ENCODE measurements at regions not wholly inside any gene's neighbourhood (a gene's known extent, or its start where the extent isn't known, plus 50 kb on each side); places are given as distances from the start of the nearest gene placed in this dataset.

DNA sequence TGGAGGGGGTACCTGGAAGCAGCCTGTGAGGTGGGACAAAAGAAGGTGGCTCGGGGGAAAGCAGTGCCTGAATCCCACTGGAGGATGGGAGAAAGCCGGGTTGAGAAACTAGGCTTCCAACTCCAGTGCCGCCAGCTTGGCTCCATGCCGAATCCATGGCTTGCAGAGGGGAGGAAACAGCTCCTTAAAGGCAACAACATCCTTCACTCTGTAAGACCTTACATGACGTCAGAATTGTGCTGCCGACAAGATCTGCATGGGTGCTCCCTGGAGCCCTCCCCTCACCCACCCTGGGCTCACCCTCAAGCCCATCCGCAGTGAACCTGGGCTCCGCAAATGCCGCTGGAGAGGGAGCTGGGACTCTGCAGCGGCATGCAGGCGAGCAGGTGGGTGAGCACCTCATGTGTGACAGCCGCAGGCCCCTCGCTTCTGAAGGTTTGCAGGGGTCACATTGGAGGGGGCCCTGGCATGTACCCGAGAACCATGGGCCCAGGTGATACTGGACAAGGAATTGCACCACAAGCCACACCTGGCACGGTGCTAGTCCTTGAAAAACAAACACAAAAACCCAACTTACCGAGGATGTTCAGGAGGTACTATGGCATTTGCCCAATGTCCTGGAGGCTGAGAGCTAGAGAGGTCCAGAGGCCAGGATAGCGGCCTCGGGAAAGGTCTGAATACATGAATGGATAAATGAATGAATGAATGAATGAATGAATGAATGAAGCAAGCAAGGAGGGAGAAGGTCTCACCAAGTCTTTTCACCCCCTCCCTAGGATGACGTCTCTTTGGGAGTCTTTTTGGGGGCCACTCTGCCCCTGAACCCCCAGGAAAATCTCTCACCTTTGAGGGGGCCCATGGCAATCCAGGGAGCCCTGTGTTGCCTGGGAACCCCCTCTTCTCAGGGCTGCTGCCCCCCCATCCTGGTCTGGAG is 238.6 kb upstream of the SHH start:
- H3K9me3 Mint-ChIP-seq, result peaks cover 12% of the 10 kb centered on the region
- H3K36me3 Mint-ChIP-seq (ENCODE audit: low read depth), result no peaks in the 10 kb centered on the region
- TF ChIP-seq, protein P1, sequence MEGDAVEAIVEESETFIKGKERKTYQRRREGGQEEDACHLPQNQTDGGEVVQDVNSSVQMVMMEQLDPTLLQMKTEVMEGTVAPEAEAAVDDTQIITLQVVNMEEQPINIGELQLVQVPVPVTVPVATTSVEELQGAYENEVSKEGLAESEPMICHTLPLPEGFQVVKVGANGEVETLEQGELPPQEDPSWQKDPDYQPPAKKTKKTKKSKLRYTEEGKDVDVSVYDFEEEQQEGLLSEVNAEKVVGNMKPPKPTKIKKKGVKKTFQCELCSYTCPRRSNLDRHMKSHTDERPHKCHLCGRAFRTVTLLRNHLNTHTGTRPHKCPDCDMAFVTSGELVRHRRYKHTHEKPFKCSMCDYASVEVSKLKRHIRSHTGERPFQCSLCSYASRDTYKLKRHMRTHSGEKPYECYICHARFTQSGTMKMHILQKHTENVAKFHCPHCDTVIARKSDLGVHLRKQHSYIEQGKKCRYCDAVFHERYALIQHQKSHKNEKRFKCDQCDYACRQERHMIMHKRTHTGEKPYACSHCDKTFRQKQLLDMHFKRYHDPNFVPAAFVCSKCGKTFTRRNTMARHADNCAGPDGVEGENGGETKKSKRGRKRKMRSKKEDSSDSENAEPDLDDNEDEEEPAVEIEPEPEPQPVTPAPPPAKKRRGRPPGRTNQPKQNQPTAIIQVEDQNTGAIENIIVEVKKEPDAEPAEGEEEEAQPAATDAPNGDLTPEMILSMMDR (conservative IDR thresholded peaks at IDR 0.05), result no peak

GRCh38 chr7:156049366-156049765 is 237.1 kb upstream of the SHH start:
- peaks cover 12% of the 10 kb centered on the region for H3K9me3 Mint-ChIP-seq
- no peak overlapping the region for H3K4me3 Mint-ChIP-seq
- no peaks in the 10 kb centered on the region for H3K4me1 Mint-ChIP-seq
- DNase-seq (ENCODE audit: low read depth, low spot score), result no peak
- peaks cover 6% of the 10 kb centered on the region for H3K27me3 Mint-ChIP-seq (ENCODE audit: low read depth)
- no peak overlapping the region for H3K27ac Mint-ChIP-seq (ENCODE audit: unreplicated experiment)
- no peaks in the 10 kb centered on the region for H3K36me3 Mint-ChIP-seq (ENCODE audit: low read depth)
- TF ChIP-seq, protein P1 (conservative IDR thresholded peaks at IDR 0.05), result no peak

More for the DNA sequence above, 238.6 kb upstream of the SHH start:
- Mint-ChIP-seq H3K4me3 (no peak overlapping the region), H3K27me3 (ENCODE audit: low read depth) (peaks cover 8% of the 10 kb centered on the region), H3K27ac (ENCODE audit: unreplicated experiment) (no peak overlapping the region), H3K4me1 (no peaks in the 10 kb centered on the region)
- no peak for DNase-seq (ENCODE audit: low read depth, low spot score)

GRCh38 chr7:156046031-156046560 is 233.8 kb upstream of the SHH start:
- Mint-ChIP-seq H3K4me3 (no peak overlapping the region), H3K36me3 (ENCODE audit: low read depth) (no peaks in the 10 kb centered on the region), H3K27me3 (ENCODE audit: low read depth) (peaks cover 6% of the 10 kb centered on the region), H3K9me3 (peaks cover 7% of the 10 kb centered on the region), H3K4me1 (no peaks in the 10 kb centered on the region), H3K27ac (ENCODE audit: unreplicated experiment) (no peak overlapping the region)
- no peak for DNase-seq (ENCODE audit: low read depth, low spot score)
- TF ChIP-seq, protein P1 (conservative IDR thresholded peaks at IDR 0.05), result no peak

- Mint-ChIP-seq H3K9me3 (peaks cover 7% of the 10 kb centered on the region), H3K27me3 (ENCODE audit: low read depth) (peaks cover 6% of the 10 kb centered on the region), H3K4me3 (no peak overlapping the region), H3K4me1 (no peaks in the 10 kb centered on the region), H3K36me3 (ENCODE audit: low read depth) (no peaks in the 10 kb centered on the region), H3K27ac (ENCODE audit: unreplicated experiment) (no peak overlapping the region)
- TF ChIP-seq, protein P1 (conservative IDR thresholded peaks at IDR 0.05), result no peak
- no peak for DNase-seq (ENCODE audit: low read depth, low spot score)
Measured at GRCh38 chr7:156043416-156044178, 231.3 kb upstream of the SHH start.

DNA sequence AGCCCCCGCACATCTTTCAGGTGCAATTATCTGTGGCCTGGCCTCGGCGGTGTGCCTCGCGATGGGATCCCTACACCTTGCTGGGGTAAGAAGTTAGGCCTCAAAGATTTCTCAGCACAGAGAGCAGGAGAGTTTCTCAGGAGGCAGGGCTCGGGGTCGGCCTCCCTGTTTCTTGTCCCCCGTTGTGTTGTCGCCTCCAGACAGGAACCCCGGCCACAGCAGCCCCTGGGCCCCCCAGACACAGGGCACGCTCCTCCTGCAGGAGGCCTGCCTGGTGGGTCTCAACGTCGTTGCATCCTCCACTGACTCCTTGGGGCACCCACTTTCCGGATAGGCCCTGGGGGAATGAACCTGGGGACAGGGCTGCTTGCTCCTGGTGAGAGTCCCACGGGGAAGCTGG is 229.1 kb upstream of the SHH start:
- no peaks in the 10 kb centered on the region for H3K4me1 Mint-ChIP-seq
- H3K4me3 Mint-ChIP-seq, result no peak overlapping the region
- peak overlapping the region; percentile 50 for H3K27ac Mint-ChIP-seq (ENCODE audit: unreplicated experiment)
- H3K36me3 Mint-ChIP-seq (ENCODE audit: low read depth), result no peaks in the 10 kb centered on the region
- TF ChIP-seq, protein P1 (conservative IDR thresholded peaks at IDR 0.05), result no peak
- DNase-seq (ENCODE audit: low read depth, low spot score), result no peak
- H3K9me3 Mint-ChIP-seq, result no peaks in the 10 kb centered on the region
- no peaks in the 10 kb centered on the region for H3K27me3 Mint-ChIP-seq (ENCODE audit: low read depth)
